AG09309 (cell line): ENCODE measurements at regions not wholly inside any gene's neighbourhood (a gene's known extent, or its start where the extent isn't known, plus 50 kb on each side); places are given as distances from the start of the nearest gene placed in this dataset.

Experiments used
- DNase-seq: peaks from one replicate; pipeline ENCODE4 v3.0.0-alpha.2; 2010; ENCODE audit warnings: low read depth
- H3K4me3 ChIP-seq: 2 replicates; pipeline ENCODE4 v1.5.1; 2011; ENCODE audit warnings: mild to moderate bottlenecking, low read depth, low read length, moderate library complexity; ENCODE audit not compliant: control insufficient read depth
- CTCF ChIP-seq: IDR thresholded peaks from 2 replicates; pipeline ENCODE4 v1.5.1; 2011; ENCODE audit warnings: mild to moderate bottlenecking, low read depth, low read length, inconsistent platforms; ENCODE audit not compliant: insufficient read depth, control insufficient read depth; ENCODE audit errors: missing control alignments

- TF ChIP-seq CTCF, result no peak
- no peak overlapping the region for H3K4me3 ChIP-seq
- DNase-seq, result no peak
These were observed 235.8 kb downstream of the NEDD1 start for GRCh38 chr12:97142737-97143410.

- no peak for DNase-seq
- no peak overlapping the region for H3K4me3 ChIP-seq
- TF ChIP-seq CTCF, result peak; percentile 23
These were observed 242.0 kb downstream of the NEDD1 start for GRCh38 chr12:97148941-97149559.

- no peak for DNase-seq
- no peak overlapping the region for H3K4me3 ChIP-seq
- no peak for TF ChIP-seq CTCF
These were observed 244.4 kb downstream of the NEDD1 start for GRCh38 chr12:97151481-97151880.

- no peak for TF ChIP-seq CTCF
- DNase-seq, result no peak
- H3K4me3 ChIP-seq, result no peak overlapping the region
These were observed 252.3 kb downstream of the NEDD1 start for GRCh38 chr12:97159377-97159776.

GRCh38 chr12:97160277-97160676 is 253.2 kb downstream of the NEDD1 start:
- no peak overlapping the region for H3K4me3 ChIP-seq
- TF ChIP-seq CTCF, result no peak

GRCh38 chr12:97162173-97162572 is 255.1 kb downstream of the NEDD1 start:
- DNase-seq, result no peak
- no peak overlapping the region for H3K4me3 ChIP-seq
- no peak for TF ChIP-seq CTCF

More at GRCh38 chr12:97160277-97160676, 253.2 kb downstream of the NEDD1 start:
- no peak for DNase-seq
